GM10266 (cell line): ENCODE measurements at regions not wholly inside any gene's neighbourhood (a gene's known extent, or its start where the extent isn't known, plus 50 kb on each side); places are given as distances from the start of the nearest gene placed in this dataset.

ENCODE experiments used
- DNase-seq: peaks from one replicate; pipeline ENCODE4 v3.0.0; 2012; ENCODE audit errors: extremely low spot score
- TF ChIP-seq, protein P1 (sequence below): IDR thresholded peaks from 2 replicates; pipeline ENCODE4 v1.5.1; 2012; ENCODE audit warnings: mild to moderate bottlenecking, low read depth; ENCODE audit not compliant: control insufficient read depth, insufficient read depth; ENCODE audit errors: missing control alignments

DNA sequence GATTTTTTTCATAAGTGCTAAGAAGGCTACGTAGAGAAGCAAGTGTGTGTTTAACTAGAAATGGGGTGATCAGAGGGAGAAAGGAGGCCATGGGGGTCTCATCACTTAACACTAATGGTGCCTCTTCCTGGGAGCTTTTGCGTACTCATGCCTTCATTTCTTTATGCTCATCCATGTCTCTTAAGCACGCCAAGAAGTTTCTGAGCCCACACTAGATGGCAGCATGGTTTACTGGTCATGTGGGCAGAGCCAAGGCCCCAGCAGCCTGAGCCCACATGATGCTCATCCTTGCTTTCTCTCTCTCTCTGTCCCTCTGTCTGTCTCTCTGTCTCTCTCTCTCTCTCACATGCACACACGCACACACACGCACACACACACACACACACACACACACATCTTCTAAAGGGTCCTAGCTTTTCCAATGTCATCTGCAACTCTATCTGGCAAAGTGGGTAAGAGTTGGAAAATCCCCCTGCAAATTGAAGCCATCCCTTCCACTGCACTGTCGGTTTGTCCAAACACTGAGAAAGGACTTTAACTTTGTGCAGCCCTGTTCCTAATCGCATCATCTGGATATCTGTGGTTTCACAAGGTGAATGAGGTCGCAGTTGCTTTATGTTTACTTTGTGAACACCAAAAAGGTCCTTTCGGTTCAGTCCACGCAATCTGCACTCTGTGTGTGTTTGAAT is 137.1 kb upstream of the CCDC68 start:
- TF ChIP-seq, protein P1, sequence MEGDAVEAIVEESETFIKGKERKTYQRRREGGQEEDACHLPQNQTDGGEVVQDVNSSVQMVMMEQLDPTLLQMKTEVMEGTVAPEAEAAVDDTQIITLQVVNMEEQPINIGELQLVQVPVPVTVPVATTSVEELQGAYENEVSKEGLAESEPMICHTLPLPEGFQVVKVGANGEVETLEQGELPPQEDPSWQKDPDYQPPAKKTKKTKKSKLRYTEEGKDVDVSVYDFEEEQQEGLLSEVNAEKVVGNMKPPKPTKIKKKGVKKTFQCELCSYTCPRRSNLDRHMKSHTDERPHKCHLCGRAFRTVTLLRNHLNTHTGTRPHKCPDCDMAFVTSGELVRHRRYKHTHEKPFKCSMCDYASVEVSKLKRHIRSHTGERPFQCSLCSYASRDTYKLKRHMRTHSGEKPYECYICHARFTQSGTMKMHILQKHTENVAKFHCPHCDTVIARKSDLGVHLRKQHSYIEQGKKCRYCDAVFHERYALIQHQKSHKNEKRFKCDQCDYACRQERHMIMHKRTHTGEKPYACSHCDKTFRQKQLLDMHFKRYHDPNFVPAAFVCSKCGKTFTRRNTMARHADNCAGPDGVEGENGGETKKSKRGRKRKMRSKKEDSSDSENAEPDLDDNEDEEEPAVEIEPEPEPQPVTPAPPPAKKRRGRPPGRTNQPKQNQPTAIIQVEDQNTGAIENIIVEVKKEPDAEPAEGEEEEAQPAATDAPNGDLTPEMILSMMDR = peak; percentile 53
- DNase-seq = peak; percentile 15

DNA sequence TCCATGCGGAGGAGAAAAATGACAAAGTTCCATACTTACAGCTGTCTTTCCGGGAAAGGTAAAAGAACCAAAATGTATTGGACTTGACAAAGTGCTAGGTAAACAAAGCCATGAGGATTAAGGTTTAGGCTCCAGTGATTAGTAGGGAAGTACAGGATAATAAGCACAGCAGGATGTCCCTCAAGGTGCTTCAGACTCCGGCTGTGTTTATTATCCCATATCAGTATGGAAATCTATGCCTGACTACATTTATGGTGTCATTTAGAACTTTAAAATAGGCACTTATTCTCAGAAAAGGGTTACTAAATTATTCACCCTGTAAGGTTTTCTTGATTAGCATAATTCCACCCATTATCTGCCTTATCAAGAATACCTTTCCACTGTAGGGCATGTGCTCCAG is 136.3 kb upstream of the CCDC68 start:
- TF ChIP-seq, protein P1 = no peak
- no peak for DNase-seq

DNA sequence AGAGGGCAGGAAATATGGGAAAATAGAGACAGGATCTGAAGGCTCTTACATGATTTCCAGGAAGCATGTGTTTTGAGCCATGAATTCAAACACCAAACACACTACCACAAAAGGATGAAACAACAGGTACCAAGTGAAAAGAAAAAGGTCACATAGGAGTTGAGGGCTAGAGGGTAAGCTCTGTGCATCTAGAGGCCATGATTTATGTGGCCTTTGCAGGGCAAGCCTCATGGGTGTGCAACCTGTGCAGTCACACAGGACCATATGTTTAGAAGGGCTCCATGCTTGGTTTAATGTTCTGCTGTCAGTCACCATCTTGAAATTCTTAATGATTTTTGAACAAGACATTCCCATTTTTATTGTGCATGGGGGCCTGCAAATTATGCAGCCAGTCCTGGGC is 134.5 kb upstream of the CCDC68 start:
- TF ChIP-seq, protein P1 = no peak
- no peak for DNase-seq

DNA sequence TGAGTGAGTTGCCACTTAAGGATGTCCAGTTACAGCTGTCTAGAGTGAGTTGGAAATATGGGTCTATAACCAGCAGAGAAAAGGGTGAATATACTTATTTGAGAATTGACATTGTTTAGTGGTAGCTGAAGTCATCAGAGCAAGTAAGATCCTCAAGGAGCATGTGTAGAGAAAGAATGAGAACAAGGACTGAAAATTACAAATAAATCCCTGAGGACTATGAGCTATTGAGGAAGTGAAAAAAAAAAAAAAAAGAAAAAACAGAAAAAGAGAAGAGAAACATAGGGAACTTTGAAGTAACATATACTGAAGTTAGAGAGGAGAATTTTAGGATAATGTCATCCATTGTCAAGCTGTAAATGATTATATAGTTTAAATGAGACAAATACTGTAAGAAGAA is 134.0 kb upstream of the CCDC68 start:
- no peak for DNase-seq
- TF ChIP-seq, protein P1 = no peak

DNA sequence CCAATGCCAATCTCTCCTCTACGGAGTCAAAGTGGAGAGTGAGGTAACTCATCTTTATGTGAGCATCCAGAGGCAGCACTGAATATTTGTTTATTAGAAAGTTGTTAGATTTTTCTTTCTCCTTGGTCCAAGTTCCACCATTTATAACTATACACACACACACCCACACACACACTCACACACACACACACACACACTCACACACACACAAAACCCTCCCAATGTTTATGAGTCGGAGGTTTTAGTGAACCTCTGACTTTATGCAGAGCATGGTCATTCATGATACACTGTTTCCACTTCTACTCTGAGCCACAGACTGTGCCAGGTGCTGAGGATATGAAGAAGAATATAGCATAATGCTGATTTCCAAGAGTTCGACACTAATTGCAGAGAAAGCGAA is 132.9 kb upstream of the CCDC68 start:
- TF ChIP-seq, protein P1 = no peak
- no peak for DNase-seq

DNA sequence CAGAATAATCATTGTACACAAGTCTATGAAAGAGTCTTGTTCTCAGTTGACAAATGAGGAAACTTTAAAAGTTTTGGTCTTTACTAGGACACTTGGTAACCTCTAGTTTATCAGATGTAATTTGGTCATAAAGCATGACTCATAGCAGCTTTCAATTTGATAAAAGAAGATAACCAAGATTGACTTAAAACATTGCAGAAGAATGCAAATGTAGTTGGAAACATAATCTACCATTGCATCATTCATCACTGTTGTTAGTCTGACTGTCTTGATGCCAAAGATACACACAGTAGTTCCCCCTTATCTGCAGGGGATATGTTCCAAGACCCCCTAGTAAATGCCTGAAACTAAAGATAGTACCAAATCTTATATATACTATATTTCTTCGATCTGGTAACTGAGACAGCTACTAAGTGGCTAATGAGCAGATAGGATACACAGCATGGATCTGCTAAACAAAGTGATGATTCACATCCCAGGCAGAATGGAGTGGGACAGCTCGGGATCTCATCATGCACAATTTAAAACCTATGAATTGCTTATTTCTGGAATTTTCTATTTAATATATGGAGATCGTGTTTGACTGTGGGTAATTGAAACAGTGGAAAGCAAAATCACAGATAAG is 131.4 kb upstream of the CCDC68 start:
- TF ChIP-seq, protein P1 = no peak
- no peak for DNase-seq

DNA sequence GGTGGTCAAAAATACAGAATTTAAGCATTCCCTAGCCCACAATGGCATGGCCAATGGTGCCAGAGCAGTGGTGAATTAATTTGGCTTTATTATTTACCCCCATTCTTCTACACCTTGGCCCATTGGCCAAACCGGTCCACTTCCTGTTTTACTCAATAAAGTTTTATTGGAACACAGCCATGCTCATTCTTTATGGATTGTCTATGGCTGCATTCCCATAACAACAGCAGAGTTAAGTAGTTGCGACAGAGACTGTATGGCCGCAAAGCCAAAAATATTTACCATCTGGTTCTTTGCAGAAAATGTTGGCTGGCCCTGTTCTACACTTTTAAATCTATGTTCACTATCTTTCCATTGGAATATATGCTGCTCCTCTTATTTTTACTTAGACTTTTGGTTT is 130.3 kb upstream of the CCDC68 start:
- no peak for DNase-seq
- TF ChIP-seq, protein P1 = no peak
